NT2/D1 (cell line): ENCODE measurements at regions not wholly inside any gene's neighbourhood (a gene's known extent, or its start where the extent isn't known, plus 50 kb on each side); places are given as distances from the start of the nearest gene placed in this dataset.

Source experiments
- SUZ12 ChIP-seq: IDR thresholded peaks from 2 replicates; pipeline ENCODE4 v1.6.1; 2011; ENCODE audit not compliant: insufficient read length, insufficient read depth; ENCODE audit errors: extremely low read depth
- YY1 ChIP-seq: IDR thresholded peaks from 2 replicates; pipeline ENCODE4 v1.6.1; 2011; ENCODE audit not compliant: insufficient read length, insufficient read depth
- ZNF274 ChIP-seq: IDR thresholded peaks from 2 replicates; pipeline ENCODE4 v1.6.1; 2011; ENCODE audit warnings: mild to moderate bottlenecking, low read depth, low read length

- TF ChIP-seq ZNF274 (no peak), YY1 (no peak), SUZ12 (no peak)
These were observed 50.5 kb upstream of the PZP start for GRCh38 chr12:9258676-9259075.
